AG08395 (cell line): ENCODE measurements at regions not wholly inside any gene's neighbourhood (a gene's known extent, or its start where the extent isn't known, plus 50 kb on each side); places are given as distances from the start of the nearest gene placed in this dataset.
"Not testable (repeated sequence)": the region's sequence is repeated elsewhere in the genome, so short reads cannot be mapped to it uniquely, and the experiment has no call there.

ENCODE experiments used
- DNase-seq: peaks from one replicate; pipeline ENCODE4 v3.0.0; 2012; ENCODE audit warnings: mixed read lengths, low spot score

- DNase-seq: not testable (repeated sequence)
Observed at GRCh38 chr11:112539281-112539555, 278.6 kb upstream of the PLET1 start.

- no peak for DNase-seq
Observed at GRCh38 chr11:112539741-112540140, 279.1 kb upstream of the PLET1 start.

- no peak for DNase-seq
Observed at GRCh38 chr11:112540261-112540660, 279.6 kb upstream of the PLET1 start.

- no peak for DNase-seq
Observed at GRCh38 chr11:112541140-112542046, 280.7 kb upstream of the PLET1 start.

- no peak for DNase-seq
Observed at GRCh38 chr11:112542479-112542878, 281.8 kb upstream of the PLET1 start.

- DNase-seq: no peak
Observed at GRCh38 chr11:112543390-112543789, 282.7 kb upstream of the PLET1 start.

GRCh38 chr11:112548641-112549040, 288.0 kb upstream of the PLET1 start:
- DNase-seq: no peak

GRCh38 chr11:112553205-112553731, 292.6 kb upstream of the PLET1 start:
- no peak for DNase-seq

- DNase-seq: no peak
Observed at GRCh38 chr11:112554586-112554985, 293.9 kb upstream of the PLET1 start.

- peak; percentile 52 for DNase-seq
Observed at GRCh38 chr11:112555491-112556364, 295.1 kb upstream of the PLET1 start.

GRCh38 chr11:112558691-112559090, 298.0 kb upstream of the PLET1 start:
- DNase-seq: no peak

GRCh38 chr11:112563808-112564207, 303.1 kb upstream of the PLET1 start:
- DNase-seq: no peak

- DNase-seq: peak; percentile 73
Observed at GRCh38 chr11:112564228-112564955, 303.7 kb upstream of the PLET1 start.

GRCh38 chr11:112565551-112565950, 304.9 kb upstream of the PLET1 start:
- no peak for DNase-seq

GRCh38 chr11:112566124-112566523, 305.5 kb upstream of the PLET1 start:
- DNase-seq: no peak

- no peak for DNase-seq
Observed at GRCh38 chr11:112570333-112570732, 309.7 kb upstream of the PLET1 start.

- no peak for DNase-seq
Observed at GRCh38 chr11:112579282-112579681, 318.6 kb upstream of the PLET1 start.

GRCh38 chr11:112580864-112581263, 320.2 kb upstream of the PLET1 start:
- DNase-seq: no peak

GRCh38 chr11:112581747-112582146, 321.1 kb upstream of the PLET1 start:
- DNase-seq: no peak

GRCh38 chr11:112582366-112582765, 321.7 kb upstream of the PLET1 start:
- no peak for DNase-seq

GRCh38 chr11:112583261-112583893, 322.7 kb upstream of the PLET1 start:
- no peak for DNase-seq

GRCh38 chr11:112584672-112585071, 324.0 kb upstream of the PLET1 start:
- DNase-seq: no peak
